ENCODE measurements at regions not wholly inside any gene's neighbourhood (a gene's known extent, or its start where the extent isn't known, plus 50 kb on each side); places are given as distances from the start of the nearest gene placed in this dataset.

DNA sequence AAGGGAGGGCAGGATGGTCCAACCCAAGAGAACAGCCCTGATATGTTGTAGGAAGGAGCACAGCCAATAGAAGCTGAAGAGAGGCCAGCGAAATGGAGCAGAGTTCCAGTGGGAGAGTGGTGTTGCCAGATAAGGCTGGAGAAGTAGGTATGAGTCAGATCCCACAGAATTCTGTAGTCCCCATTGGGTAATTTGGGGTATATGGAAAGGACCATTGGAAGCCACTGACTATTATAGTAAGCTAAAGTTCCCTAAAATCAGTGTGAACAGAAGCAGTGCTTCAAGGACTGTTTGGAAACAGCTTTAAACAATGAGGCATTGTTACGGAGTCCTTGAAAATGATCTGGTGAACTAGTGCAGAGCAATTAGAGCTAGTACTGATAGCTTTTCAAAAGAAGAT, 63.0 kb downstream of the DISP1 start:
- Histone ChIP-seq H4K20me1 (replicated peaks; ENCODE audit: control insufficient read depth, extremely low read depth, insufficient read depth, low read length) (no peaks in the 10 kb centered on the region), H3K36me3 (ENCODE audit: control insufficient read depth in 2 of 2, extremely low read depth in 1 of 2, insufficient read depth in 2 of 2, low read length in 2 of 2) (no peaks in the 10 kb centered on the region), H2AFZ (ENCODE audit: low read depth, low read length) (no peak overlapping the region), H3K27ac (ENCODE audit: insufficient read depth, low read depth, low read length) (no peak overlapping the region), H3K79me2 (ENCODE audit: control insufficient read depth, insufficient read depth, low read length) (no peaks in the 10 kb centered on the region), H3K4me1 (ENCODE audit: control insufficient read depth, extremely low read depth, insufficient read depth, low read length) (no peaks in the 10 kb centered on the region), H3K4me2 (ENCODE audit: insufficient read depth, low read length) (no peak overlapping the region), H3K9ac (replicated peaks; ENCODE audit: extremely low read depth, insufficient read depth, low read length) (no peak overlapping the region), H3K4me3 (replicated peaks in 1 of 3; ENCODE audit: insufficient read depth in 1 of 3, low read depth in 1 of 3, low read length in 3 of 3) (no peak overlapping the region), H3K27me3 (ENCODE audit: control insufficient read depth in 2 of 2, insufficient read depth in 2 of 2, low read length in 2 of 2) (no peaks in the 10 kb centered on the region), H3K9me1 (replicated peaks; ENCODE audit: control insufficient read depth, extremely low read depth, insufficient read depth, low read length) (no peaks in the 10 kb centered on the region), H3K9me3 (replicated peaks; ENCODE audit: control insufficient read depth, insufficient read depth, low read length) (no peaks in the 10 kb centered on the region)
- DNase-seq (ENCODE audit: low read depth, low spot score) = no peak
- intact Hi-C loops (cut with micrococcal nuclease) (no loop called here), dilution Hi-C loops (cut with MboI; ENCODE audit: extremely low pct_ligation_motif_present, low sequenced_read_pairs) (no loop called here)
- ChIA-PET CTCF (interaction anchor here (1.2 to 1.6 kb wide), 2 partner anchors 9 to 24 kb away, joined by 3 to 5 read pairs; no protein-coding TSS in a partner anchor), POLR2A (no interaction called here)
- FAIRE-seq = no peak
- BruUV-seq (replicated peaks) = no TSS peak
- TF ChIP-seq, protein P1, sequence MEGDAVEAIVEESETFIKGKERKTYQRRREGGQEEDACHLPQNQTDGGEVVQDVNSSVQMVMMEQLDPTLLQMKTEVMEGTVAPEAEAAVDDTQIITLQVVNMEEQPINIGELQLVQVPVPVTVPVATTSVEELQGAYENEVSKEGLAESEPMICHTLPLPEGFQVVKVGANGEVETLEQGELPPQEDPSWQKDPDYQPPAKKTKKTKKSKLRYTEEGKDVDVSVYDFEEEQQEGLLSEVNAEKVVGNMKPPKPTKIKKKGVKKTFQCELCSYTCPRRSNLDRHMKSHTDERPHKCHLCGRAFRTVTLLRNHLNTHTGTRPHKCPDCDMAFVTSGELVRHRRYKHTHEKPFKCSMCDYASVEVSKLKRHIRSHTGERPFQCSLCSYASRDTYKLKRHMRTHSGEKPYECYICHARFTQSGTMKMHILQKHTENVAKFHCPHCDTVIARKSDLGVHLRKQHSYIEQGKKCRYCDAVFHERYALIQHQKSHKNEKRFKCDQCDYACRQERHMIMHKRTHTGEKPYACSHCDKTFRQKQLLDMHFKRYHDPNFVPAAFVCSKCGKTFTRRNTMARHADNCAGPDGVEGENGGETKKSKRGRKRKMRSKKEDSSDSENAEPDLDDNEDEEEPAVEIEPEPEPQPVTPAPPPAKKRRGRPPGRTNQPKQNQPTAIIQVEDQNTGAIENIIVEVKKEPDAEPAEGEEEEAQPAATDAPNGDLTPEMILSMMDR (IDR thresholded peaks at IDR 0.05; ENCODE audit: extremely low read depth in 1 of 2, insufficient read depth in 1 of 2, low read depth in 1 of 2, low read length in 2 of 2) = no peak
- TF ChIP-seq POLR2AphosphoS5 (IDR thresholded peaks at IDR 0.05; ENCODE audit: insufficient read depth, low read depth, low read length) = no peak
- no peak for TF ChIP-seq FOS (IDR thresholded peaks at IDR 0.05; ENCODE audit: borderline replicate concordance, insufficient read depth, low read length)
- TF ChIP-seq GATA2 (IDR thresholded peaks at IDR 0.05; ENCODE audit: insufficient read depth, insufficient read length, low read depth, low read length) = no peak
- no peak for TF ChIP-seq POLR2A (IDR thresholded peaks at IDR 0.05; ENCODE audit: low read depth, low read length)
- no peak for TF ChIP-seq JUN (IDR thresholded peaks at IDR 0.05; ENCODE audit: borderline replicate concordance, insufficient read depth, insufficient read length, low read depth)
- no peak for TF ChIP-seq EZH2 (IDR thresholded peaks at IDR 0.05; ENCODE audit: borderline replicate concordance, low read depth, low read length, severe bottlenecking)
